ENCODE measurements at regions not wholly inside any gene's neighbourhood (a gene's known extent, or its start where the extent isn't known, plus 50 kb on each side); places are given as distances from the start of the nearest gene placed in this dataset.
A peak's percentile ranks its signal among the peaks of the same experiment; 100 is the strongest.

- DNase-seq (ENCODE audit: low read depth in 4 of 4, low spot score in 3 of 4), result no peak
These were observed 519.9 kb downstream of the PCDH17 start for GRCh38 chr13:58151452-58151851.

GRCh38 chr13:58160980-58161379, 529.4 kb downstream of the PCDH17 start:
- DNase-seq (ENCODE audit: low read depth in 4 of 4, low spot score in 3 of 4), result no peak

GRCh38 chr13:58165617-58166016, 534.1 kb downstream of the PCDH17 start:
- no peak for DNase-seq (ENCODE audit: low read depth in 4 of 4, low spot score in 3 of 4)

GRCh38 chr13:58181111-58181510, 549.6 kb downstream of the PCDH17 start:
- no peak for DNase-seq (ENCODE audit: low read depth in 4 of 4, low spot score in 3 of 4)

GRCh38 chr13:58187881-58188280, 556.3 kb downstream of the PCDH17 start:
- no peak for DNase-seq (ENCODE audit: low read depth in 4 of 4, low spot score in 3 of 4)

- no peak for DNase-seq (ENCODE audit: low read depth in 4 of 4, low spot score in 3 of 4)
These were observed 559.0 kb downstream of the PCDH17 start for GRCh38 chr13:58190577-58190976.

- DNase-seq (ENCODE audit: low read depth in 4 of 4, low spot score in 3 of 4), result no peak
These were observed 560.2 kb downstream of the PCDH17 start for GRCh38 chr13:58191754-58192153.

GRCh38 chr13:58202099-58202498, 570.6 kb downstream of the PCDH17 start:
- DNase-seq (ENCODE audit: low read depth in 4 of 4, low spot score in 3 of 4), result no peak

- DNase-seq (ENCODE audit: low read depth in 4 of 4, low spot score in 3 of 4), result no peak
These were observed 576.0 kb downstream of the PCDH17 start for GRCh38 chr13:58207501-58207900.

GRCh38 chr13:58235454-58235853, 603.9 kb downstream of the PCDH17 start:
- DNase-seq (ENCODE audit: low read depth in 4 of 4, low spot score in 3 of 4), result no peak

- DNase-seq (ENCODE audit: low read depth in 4 of 4, low spot score in 3 of 4), result no peak
These were observed 607.6 kb downstream of the PCDH17 start for GRCh38 chr13:58238972-58239773.

- no peak for DNase-seq (ENCODE audit: low read depth in 4 of 4, low spot score in 3 of 4)
These were observed 608.3 kb downstream of the PCDH17 start for GRCh38 chr13:58239774-58240268.

GRCh38 chr13:58247080-58247479, 615.5 kb downstream of the PCDH17 start:
- no peak for DNase-seq (ENCODE audit: low read depth in 4 of 4, low spot score in 3 of 4)

- DNase-seq (ENCODE audit: low read depth in 4 of 4, low spot score in 3 of 4), result no peak
These were observed 623.4 kb downstream of the PCDH17 start for GRCh38 chr13:58254943-58255342.

- peak in 1 of 4 donors; percentile 3 for DNase-seq (ENCODE audit: low read depth in 4 of 4, low spot score in 3 of 4)
These were observed 634.7 kb downstream of the PCDH17 start for GRCh38 chr13:58266271-58266670.

- DNase-seq (ENCODE audit: low read depth in 4 of 4, low spot score in 3 of 4), result no peak
These were observed 667.1 kb downstream of the PCDH17 start for GRCh38 chr13:58298556-58299135.

- no peak for DNase-seq (ENCODE audit: low read depth in 4 of 4, low spot score in 3 of 4)
These were observed 668.7 kb downstream of the PCDH17 start for GRCh38 chr13:58300224-58300623.

GRCh38 chr13:58300974-58301681, 669.6 kb downstream of the PCDH17 start:
- DNase-seq (ENCODE audit: low read depth in 4 of 4, low spot score in 3 of 4), result no peak

- no peak for DNase-seq (ENCODE audit: low read depth in 4 of 4, low spot score in 3 of 4)
These were observed 670.8 kb downstream of the PCDH17 start for GRCh38 chr13:58302349-58302748.

GRCh38 chr13:58306062-58306461, 674.5 kb downstream of the PCDH17 start:
- no peak for DNase-seq (ENCODE audit: low read depth in 4 of 4, low spot score in 3 of 4)

- no peak for DNase-seq (ENCODE audit: low read depth in 4 of 4, low spot score in 3 of 4)
These were observed 681.7 kb downstream of the PCDH17 start for GRCh38 chr13:58313219-58313618.

All from right renal pelvis (tissue), 4 donors.